HG03159 (cell line): ENCODE measurements at regions not wholly inside any gene's neighbourhood (a gene's known extent, or its start where the extent isn't known, plus 50 kb on each side); places are given as distances from the start of the nearest gene placed in this dataset.
A peak's percentile ranks its signal among the peaks of the same experiment; 100 is the strongest.

Source experiments
- ATAC-seq: cut with Tn5 transposase; IDR thresholded peaks from one replicate; pipeline ENCODE4 v1.9.1; 2021; ENCODE audit warnings: mild to moderate bottlenecking, moderate library complexity; ENCODE audit not compliant: unreplicated experiment

DNA sequence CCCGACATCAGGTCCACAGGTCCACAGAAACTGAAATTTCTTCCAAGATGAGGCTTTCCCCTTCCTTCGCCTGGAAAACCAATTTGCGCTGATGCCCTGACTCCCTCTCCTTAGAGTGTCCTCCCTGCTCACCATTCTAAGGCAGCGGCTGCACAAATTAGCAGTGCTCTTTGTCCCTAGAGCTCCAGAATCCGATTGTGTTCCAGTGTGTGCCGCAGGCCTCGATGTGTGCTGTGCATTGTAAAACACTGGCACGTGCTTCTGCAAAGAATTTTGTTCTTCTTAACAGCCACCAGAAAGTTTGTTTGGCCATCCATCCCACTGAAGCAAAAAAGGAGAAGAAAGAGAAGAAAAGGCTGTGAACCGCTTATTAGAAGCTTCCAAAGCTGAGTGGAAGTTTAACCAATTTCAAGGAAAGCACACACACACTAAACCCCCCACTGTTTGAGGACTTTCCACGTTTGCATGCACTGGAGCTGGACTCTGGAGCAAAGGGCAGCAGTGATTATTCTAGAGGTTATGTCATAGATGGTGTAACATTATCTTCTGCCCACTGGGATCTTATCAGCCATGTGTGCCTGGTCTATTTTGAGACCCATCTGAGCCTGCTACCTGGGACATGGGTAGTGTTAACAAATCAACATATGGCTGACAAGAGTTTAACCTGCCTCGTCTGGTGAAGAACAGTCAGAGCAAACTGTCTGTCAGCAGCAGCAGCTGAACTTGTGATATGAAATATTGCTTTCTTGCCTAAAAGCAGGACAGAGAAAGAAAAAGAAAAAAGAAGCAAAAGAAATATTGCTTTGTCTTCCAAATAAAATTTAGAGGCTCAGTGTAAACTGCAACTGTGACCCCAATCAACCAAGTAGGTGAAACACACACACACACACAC, 64.9 kb upstream of the RREB1 start:
- ATAC-seq, result no peak

DNA sequence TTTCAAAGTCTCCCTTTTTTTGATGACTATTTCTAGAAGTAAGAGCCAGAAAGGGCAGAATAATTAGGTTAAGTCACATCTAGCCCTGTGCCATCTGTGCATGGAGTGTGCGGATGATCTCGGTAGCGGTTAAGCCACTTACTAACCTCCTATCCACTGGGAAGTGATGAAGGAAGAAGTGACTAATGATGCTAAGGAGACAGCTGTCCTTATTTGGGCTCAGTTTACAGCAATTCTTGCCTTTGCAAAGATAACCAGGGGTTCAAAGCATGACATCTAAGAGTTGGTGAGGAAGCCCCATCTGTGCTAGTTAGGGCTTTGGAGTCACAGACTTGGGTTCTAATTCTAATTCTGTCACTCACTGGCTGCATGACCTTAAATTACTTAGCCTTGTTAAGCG, 62.4 kb upstream of the RREB1 start:
- ATAC-seq, result no peak

DNA sequence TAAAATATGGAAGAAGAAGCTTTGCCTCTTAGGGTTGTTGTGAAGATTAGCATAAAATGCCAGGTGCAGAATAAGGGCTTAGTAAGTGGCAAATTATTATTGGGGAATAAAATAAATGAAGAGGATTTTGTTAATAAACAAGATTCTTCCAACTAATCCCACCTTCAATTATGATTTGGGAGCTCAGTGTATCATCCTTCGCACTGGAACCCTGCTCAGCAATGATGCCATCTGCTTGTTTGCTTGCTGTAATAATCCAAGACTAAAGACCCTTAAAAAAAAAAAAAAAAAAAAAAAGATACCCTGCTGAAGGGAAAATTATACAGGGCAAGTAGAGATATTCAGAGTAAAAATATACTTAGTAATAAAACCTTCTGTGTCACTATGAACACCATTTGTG, 62.0 kb upstream of the RREB1 start:
- ATAC-seq, result no peak

DNA sequence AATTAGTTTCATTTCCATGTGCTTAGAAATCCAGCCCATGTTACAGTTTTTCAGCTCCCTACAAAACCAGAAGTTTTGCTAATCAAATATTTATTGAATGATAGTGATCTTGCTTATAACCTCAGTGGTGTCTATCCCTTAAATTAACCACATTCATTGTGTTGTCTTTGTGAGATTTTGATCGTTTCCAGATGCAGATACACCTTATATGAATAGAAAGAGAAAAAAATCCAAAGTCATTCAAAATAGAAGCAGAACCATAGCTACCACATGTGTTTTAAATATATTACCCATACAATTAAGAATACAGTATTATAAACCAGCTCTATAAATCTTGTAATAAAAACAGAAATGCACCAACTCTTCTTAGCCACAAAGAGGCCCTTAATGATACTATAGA, 60.6 kb upstream of the RREB1 start:
- ATAC-seq, result no peak

DNA sequence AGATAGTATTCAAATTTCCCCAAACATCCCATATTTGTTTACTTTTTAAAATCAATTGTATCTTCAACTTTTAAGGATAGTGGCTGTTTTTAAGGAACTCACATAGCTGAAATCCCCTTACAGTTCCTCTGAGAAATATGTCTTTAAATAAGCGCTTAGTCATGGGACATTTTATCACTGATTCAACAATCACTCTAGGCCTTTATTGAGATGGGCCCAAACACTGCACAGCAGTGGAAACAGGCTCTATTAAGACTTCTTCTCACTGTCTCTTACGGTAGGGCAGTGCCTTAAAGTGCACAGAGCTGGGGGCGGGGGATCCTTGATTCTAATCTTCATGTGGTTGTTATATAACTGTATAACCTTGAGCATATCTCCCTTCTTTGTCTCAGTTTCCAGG, 59.8 kb upstream of the RREB1 start:
- ATAC-seq, result no peak

DNA sequence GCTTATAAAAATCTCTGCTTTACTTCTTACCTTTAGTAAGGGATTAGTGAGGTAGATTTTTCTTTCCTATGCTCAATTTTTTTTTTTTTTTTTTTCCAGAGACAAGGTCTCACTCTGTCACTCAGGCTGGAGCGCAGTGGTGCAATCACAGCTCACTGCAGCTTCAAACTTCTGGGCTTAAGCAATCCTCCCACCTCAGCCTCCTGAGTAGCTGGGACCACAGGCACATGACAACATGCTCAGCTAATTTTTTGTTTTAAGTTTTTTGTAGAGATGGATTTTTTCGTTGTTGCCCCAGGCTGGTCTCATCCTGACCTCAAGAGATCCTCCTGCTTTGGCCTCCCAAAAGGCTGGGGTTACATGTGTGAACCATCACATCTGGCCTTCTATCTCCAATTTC, 58.9 kb upstream of the RREB1 start:
- no peak for ATAC-seq

DNA sequence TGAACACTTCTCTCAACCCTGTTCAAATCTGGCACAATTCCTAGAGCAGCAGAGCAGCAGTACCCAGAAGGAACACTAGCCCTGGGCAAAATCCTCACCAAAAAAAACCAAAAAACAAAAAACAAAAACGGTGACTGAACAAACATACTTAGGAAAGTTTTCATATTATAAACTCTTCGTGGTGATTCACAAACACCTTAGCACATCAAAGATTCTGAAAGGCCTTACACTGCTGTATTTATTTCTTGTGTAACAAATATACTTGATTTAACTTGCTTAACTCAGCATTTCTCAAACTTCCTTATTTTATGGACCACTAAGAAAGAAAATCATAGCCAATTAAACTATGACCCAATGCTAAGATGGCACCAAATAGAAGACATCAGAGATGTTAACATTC, 57.8 kb upstream of the RREB1 start:
- ATAC-seq, result no peak

DNA sequence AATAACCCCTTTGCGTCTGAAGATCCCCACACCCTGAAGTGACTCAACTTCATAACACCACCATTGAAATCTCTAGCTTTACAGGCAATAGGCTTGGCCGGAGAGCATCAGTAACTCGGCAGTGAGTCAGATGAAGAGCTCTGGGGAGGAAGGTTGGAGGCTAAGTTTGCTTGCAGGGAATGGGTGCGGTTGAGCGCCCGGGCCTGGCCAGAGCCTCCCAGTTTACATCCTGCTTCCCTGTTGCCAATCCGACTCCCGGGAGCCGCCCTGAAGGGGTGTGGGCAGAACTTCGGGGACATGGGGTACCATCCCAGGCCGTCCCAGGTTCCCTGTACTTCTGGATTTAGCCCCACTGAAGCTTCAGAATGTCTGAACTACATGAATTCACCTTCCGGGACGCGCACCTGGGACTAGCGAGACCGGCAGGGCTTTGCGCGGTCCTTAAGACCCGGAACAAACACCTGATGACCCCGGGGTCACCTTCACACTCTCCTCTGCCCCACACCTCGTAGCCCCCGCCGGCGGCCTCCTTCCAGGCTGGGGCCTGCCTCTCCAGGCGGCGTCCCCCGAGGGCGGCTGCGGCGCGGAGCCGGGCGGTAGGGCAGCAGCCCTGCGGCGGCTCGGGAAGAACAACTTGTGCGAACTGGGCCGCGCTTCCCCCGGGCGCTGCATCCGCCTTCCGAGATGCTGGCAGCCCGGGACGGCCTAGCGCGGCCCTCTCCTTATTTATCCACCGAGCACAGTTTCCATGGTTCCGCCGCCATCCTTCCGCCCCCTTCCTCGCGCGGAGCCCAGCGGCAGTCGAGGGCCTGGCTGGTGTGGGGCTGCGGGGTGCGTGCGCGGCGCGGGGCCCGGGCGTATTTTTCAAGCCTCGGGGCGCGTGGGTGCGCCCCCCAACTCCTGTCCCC, 56.6 kb upstream of the RREB1 start:
- peak; percentile 47 for ATAC-seq

DNA sequence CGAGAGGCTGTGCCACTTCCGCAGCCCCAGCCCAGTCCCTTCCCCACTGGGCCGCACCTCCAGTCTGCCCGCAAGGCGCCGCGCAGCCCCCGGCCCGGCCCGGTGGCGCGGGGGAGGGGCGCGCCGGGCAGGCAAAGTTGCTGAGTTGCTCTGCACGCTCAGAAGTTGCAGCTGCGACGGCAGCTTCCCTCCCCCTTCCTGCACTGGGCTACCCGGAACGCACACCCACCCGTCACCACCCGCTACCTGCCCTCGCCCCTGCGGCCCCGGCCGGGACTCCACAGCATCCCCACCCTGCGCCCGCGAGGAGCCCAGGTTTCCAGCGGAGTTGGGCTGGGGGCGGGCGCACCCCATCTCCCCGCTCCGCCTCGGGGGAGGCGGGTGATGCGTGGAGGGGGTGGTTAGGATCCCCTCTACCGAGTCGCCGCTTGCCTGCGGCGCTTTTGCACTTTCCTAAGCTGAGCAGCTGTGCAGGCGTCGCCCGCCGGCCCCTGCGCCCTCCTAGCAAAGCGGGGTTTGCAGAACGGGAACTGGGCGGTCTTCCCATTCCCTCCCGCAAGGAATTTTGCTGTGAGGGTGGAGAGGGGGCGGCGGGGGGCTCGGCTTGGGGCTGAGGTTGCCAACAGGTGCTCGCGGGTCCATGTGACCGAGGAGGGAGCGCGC, 55.9 kb upstream of the RREB1 start:
- peak; percentile 70 for ATAC-seq

DNA sequence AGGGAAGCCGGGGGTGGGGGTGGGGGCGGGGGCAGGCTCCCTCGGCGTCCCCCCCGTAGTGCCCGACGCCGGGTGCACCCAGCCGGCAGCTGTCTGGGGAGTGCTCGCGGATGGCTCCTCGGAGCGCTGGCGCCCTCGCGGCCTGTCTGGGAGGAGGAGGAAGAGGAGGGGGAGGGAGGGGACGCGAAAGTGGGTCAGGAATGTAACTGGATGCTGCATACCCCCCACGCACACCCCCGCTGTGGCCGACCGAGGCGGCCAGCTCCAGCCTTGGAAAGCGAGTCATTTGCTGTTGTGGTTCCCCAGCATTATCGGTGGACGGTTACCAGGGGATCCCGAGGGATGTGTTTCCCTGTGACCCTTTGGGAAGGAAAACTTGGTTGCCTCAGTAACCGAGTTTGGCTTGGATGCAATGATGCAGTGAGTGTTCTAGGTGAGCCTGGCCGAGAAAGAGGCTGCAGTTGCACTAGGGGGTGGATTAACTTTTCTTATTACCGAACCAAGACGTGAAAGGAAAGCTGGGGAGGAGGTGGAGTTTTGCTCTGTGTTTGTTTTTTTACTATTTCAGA, 55.2 kb upstream of the RREB1 start:
- ATAC-seq, result no peak

DNA sequence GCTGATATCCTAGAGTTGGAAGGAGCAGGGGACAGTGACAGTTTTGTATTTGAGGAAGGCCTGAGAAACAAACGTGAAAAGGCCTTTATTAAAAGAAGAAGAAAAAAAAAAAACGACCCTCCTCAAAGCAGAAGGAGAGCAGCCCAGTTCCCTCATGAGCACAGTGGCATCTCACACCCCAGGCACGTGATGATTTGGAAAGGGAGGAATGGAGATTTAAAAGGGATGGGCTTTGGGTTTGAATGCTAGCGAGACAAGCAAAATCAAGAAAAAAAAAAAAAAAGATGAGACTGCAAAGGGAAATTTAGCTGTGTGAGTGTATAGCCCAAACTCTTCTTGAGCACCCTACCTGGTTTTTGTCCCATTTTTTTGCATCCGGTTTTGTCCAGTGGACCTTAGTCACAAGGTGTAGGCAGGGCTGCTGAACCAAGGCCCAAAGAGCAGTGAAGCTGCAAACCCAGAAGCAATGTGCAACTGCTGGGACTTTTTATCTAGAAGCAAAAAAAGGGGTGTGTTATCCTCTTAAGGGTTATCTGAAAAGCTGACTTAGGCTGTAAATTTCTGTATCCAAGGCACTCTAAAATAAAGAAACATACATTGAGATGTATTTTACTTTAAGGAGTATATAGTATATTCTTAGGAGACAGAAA, 54.5 kb upstream of the RREB1 start:
- ATAC-seq, result no peak
